HUES6 (cell line): ENCODE measurements at regions not wholly inside any gene's neighbourhood (a gene's known extent, or its start where the extent isn't known, plus 50 kb on each side); places are given as distances from the start of the nearest gene placed in this dataset.

Experiments used
- H3K27ac ChIP-seq: 2 replicates; pipeline ENCODE4 v1.7.0; 2013; ENCODE audit warnings: low read depth, mild to moderate bottlenecking, low read length, inconsistent platforms
- H3K27me3 ChIP-seq: 2 replicates; pipeline ENCODE4 v1.6.1; 2013; ENCODE audit warnings: low read length; ENCODE audit not compliant: control insufficient read depth, insufficient read depth
- H3K36me3 ChIP-seq: 2 replicates; pipeline ENCODE4 v1.6.1; 2013; ENCODE audit warnings: low read length; ENCODE audit not compliant: control insufficient read depth, insufficient read depth
- H3K4me1 ChIP-seq: 2 replicates; pipeline ENCODE4 v1.6.1; 2013; ENCODE audit warnings: low read length; ENCODE audit not compliant: control insufficient read depth, insufficient read depth
- H3K4me3 ChIP-seq: 2 replicates; pipeline ENCODE4 v1.5.1; 2013; ENCODE audit warnings: low read depth, low read length
- H3K9ac ChIP-seq: one replicate; pipeline ENCODE4 v1.6.1; 2013; ENCODE audit warnings: mild to moderate bottlenecking, low read length
- H3K9me3 ChIP-seq: 2 replicates; pipeline ENCODE4 v1.6.1; 2013; ENCODE audit warnings: low read depth, low read length; ENCODE audit not compliant: control insufficient read depth, insufficient read depth

DNA sequence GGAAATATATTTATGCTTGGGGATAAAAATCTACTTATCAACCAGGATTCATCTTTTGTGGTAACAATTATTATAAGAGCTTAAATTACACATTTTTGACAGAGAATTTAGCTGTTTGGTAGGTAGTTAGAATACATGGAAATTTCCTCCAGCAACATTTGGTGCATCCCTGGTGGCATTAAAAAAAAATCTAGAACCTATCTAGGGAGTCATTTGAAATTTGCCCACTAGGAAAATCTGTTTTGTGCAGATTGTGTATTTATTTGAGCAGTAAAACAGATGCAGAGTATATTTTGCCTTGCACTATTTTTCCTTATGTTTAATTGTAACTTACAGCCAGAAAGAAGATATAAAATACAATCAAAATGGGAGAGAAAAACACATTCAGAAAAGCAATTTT, 208.4 kb upstream of the LRP1B start:
- no peaks in the 10 kb centered on the region for H3K9me3 ChIP-seq
- H3K27me3 ChIP-seq: no peaks in the 10 kb centered on the region
- H3K27ac ChIP-seq: no peak overlapping the region
- H3K36me3 ChIP-seq: no peaks in the 10 kb centered on the region
- no peak overlapping the region for H3K9ac ChIP-seq
- H3K4me1 ChIP-seq: no peaks in the 10 kb centered on the region
- no peak overlapping the region for H3K4me3 ChIP-seq

DNA sequence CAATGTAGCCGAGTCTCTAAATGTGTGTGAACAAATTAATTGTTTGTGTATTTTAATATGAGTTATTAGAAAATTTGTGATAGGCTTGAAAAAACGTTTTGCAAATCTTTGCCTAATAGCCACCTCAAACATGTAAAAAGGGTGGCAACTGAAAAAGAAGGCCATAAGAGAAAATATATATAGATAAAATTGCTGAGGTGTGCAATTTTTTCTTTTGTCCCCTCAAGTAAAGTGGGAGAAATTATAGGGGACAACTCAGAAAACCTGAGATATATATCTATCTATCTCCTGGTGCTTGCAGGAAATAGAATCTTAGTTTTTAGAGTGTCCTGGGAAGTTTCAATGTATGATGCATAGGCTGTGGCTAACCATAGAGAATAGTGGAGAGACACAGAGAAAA, 201.4 kb upstream of the LRP1B start:
- H3K9me3 ChIP-seq: no peaks in the 10 kb centered on the region
- H3K27me3 ChIP-seq: no peaks in the 10 kb centered on the region
- no peak overlapping the region for H3K9ac ChIP-seq
- no peaks in the 10 kb centered on the region for H3K36me3 ChIP-seq
- H3K4me3 ChIP-seq: no peak overlapping the region
- no peak overlapping the region for H3K27ac ChIP-seq
- no peaks in the 10 kb centered on the region for H3K4me1 ChIP-seq

- Histone ChIP-seq H3K9ac (no peak overlapping the region), H3K27ac (no peak overlapping the region), H3K9me3 (no peaks in the 10 kb centered on the region), H3K4me1 (no peaks in the 10 kb centered on the region), H3K27me3 (no peaks in the 10 kb centered on the region), H3K4me3 (no peak overlapping the region), H3K36me3 (no peaks in the 10 kb centered on the region)
These were observed 199.6 kb upstream of the LRP1B start for GRCh38 chr2:142330458-142330857.

DNA sequence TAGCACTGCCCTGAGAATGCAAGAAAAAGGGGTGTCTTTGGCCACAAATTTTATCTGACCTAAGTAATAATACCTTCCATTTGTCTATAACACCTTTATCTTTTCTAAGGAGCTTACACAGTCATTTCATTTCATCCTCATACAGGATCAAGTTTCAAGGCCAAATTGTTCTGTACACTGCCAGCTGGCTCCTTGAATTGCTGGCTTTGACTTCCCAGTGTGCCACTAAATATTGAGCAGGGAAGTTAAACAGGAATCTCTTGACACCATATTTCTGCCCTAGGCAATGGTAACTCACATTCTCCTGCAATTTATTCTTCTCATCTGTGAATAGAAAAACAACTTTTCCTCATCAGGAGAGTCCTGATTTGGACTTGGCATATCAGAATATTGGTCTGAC, 195.1 kb upstream of the LRP1B start:
- no peaks in the 10 kb centered on the region for H3K36me3 ChIP-seq
- H3K4me1 ChIP-seq: no peaks in the 10 kb centered on the region
- no peaks in the 10 kb centered on the region for H3K27me3 ChIP-seq
- H3K9me3 ChIP-seq: peaks cover 4% of the 10 kb centered on the region
- H3K4me3 ChIP-seq: no peak overlapping the region
- H3K27ac ChIP-seq: no peak overlapping the region
- H3K9ac ChIP-seq: no peak overlapping the region

GRCh38 chr2:142323206-142323605, 192.4 kb upstream of the LRP1B start:
- Histone ChIP-seq H3K4me3 (no peak overlapping the region), H3K4me1 (no peaks in the 10 kb centered on the region), H3K9ac (no peak overlapping the region), H3K36me3 (no peaks in the 10 kb centered on the region), H3K9me3 (peaks cover 11% of the 10 kb centered on the region), H3K27ac (no peak overlapping the region), H3K27me3 (no peaks in the 10 kb centered on the region)

DNA sequence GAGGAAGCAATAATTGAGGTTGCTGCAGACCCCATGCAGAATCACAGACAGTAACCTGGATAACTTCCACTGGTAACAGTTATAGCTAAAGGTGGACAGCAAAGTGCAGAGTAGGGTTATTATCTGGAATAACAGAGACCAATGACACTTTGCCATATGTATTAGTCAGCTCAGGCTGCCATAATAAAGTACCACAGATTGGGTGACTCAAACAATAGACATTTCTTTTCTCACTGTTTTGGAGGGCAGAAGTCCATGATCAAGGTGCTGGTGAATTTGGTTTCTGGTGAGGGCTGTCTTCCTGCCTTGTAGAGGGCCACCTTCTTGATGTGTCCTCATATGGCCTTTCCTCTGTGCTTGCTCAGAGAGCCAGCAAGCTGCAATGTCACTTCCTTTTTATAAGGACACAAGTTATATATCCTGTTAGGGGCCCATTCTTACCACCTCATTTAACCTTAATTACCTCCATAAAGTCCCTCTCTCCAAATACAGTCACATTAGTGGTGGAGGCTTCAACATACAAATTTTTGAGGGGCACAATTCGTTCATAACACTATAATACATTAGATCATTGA, 191.0 kb upstream of the LRP1B start:
- no peaks in the 10 kb centered on the region for H3K4me1 ChIP-seq
- no peaks in the 10 kb centered on the region for H3K27me3 ChIP-seq
- peaks cover 11% of the 10 kb centered on the region for H3K9me3 ChIP-seq
- H3K36me3 ChIP-seq: no peaks in the 10 kb centered on the region
- no peak overlapping the region for H3K27ac ChIP-seq
- H3K9ac ChIP-seq: no peak overlapping the region
- no peak overlapping the region for H3K4me3 ChIP-seq

- no peak overlapping the region for H3K27ac ChIP-seq
- peaks cover 11% of the 10 kb centered on the region for H3K9me3 ChIP-seq
- H3K9ac ChIP-seq: no peak overlapping the region
- H3K27me3 ChIP-seq: no peaks in the 10 kb centered on the region
- H3K36me3 ChIP-seq: no peaks in the 10 kb centered on the region
- H3K4me3 ChIP-seq: no peak overlapping the region
- no peaks in the 10 kb centered on the region for H3K4me1 ChIP-seq
These were observed 189.3 kb upstream of the LRP1B start for GRCh38 chr2:142320067-142320466.

- no peaks in the 10 kb centered on the region for H3K36me3 ChIP-seq
- H3K9me3 ChIP-seq: peaks cover 20% of the 10 kb centered on the region
- H3K27me3 ChIP-seq: no peaks in the 10 kb centered on the region
- no peaks in the 10 kb centered on the region for H3K4me1 ChIP-seq
- H3K9ac ChIP-seq: no peak overlapping the region
- no peak overlapping the region for H3K27ac ChIP-seq
- H3K4me3 ChIP-seq: no peak overlapping the region
These were observed 185.2 kb upstream of the LRP1B start for GRCh38 chr2:142316049-142316448.

DNA sequence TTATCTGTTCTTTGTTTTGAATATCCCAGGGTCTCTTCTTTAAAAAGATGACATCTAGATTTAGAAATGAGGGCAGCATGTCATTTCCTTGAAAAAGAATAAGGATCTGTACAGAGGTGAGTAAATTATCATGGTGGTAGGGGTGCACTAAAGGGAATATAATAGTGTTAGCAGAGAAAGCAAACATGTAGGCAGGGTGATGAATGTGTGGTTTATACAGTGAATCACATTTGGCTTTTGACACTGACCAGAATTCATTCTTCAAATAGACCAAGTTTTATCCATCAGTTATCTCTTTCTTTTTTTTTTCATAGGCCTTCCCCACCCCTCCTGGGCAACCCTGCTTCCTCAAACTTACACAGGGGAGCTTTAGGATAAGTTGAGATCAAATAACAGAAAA, 184.5 kb upstream of the LRP1B start:
- Histone ChIP-seq H3K36me3 (no peaks in the 10 kb centered on the region), H3K9ac (no peak overlapping the region), H3K4me1 (no peaks in the 10 kb centered on the region), H3K27ac (no peak overlapping the region), H3K27me3 (no peaks in the 10 kb centered on the region), H3K9me3 (peaks cover 23% of the 10 kb centered on the region), H3K4me3 (no peak overlapping the region)

DNA sequence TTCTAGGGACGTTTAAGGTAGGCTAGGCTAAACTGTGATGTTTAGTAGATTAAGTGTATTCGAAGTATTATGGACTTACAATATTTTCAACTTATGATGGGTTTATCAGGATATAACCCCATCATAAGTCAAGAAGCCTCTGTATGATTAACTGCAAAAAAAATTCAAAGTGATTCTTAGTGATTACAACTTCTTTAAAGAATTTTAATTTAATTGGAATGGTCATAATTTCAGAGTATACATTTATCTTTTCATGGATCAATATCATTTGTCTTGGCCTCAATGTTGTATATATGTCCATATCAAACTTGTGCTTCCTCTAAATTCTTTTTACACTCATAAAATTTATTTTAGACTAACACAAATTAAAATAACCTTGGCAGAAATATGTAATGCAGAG, 183.3 kb upstream of the LRP1B start:
- Histone ChIP-seq H3K27ac (no peak overlapping the region), H3K4me3 (no peak overlapping the region), H3K36me3 (no peaks in the 10 kb centered on the region), H3K9ac (no peak overlapping the region), H3K4me1 (no peaks in the 10 kb centered on the region), H3K9me3 (peaks cover 30% of the 10 kb centered on the region), H3K27me3 (no peaks in the 10 kb centered on the region)

DNA sequence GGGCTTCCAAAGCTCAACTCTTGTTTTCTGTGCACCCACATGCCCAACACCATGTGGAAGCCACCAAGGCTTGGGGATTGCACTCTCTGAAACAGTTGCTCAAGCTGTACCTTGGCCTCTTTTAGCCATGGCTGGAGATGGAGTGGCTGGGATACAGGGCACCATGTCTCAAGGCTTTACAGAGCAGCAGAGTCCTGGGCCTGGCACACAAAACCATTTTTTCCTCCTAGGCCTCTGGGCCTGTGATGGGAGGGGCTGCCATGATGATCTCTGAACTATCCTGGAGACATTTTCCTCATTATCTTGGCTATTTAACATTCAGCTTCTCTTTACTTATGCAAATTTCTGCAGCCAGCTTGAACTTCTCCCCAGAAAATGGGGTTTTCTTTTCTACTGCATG, 179.7 kb upstream of the LRP1B start:
- no peak overlapping the region for H3K27ac ChIP-seq
- H3K4me3 ChIP-seq: no peak overlapping the region
- peaks cover 36% of the 10 kb centered on the region for H3K9me3 ChIP-seq
- H3K9ac ChIP-seq: no peak overlapping the region
- no peaks in the 10 kb centered on the region for H3K27me3 ChIP-seq
- no peaks in the 10 kb centered on the region for H3K4me1 ChIP-seq
- no peaks in the 10 kb centered on the region for H3K36me3 ChIP-seq

GRCh38 chr2:142308744-142309143, 177.9 kb upstream of the LRP1B start:
- H3K27me3 ChIP-seq: no peaks in the 10 kb centered on the region
- H3K9me3 ChIP-seq: peaks cover 36% of the 10 kb centered on the region
- no peak overlapping the region for H3K27ac ChIP-seq
- H3K4me3 ChIP-seq: no peak overlapping the region
- H3K36me3 ChIP-seq: no peaks in the 10 kb centered on the region
- no peak overlapping the region for H3K9ac ChIP-seq
- no peaks in the 10 kb centered on the region for H3K4me1 ChIP-seq
